Keratinocyte (primary cell): ENCODE measurements at regions not wholly inside any gene's neighbourhood (a gene's known extent, or its start where the extent isn't known, plus 50 kb on each side); places are given as distances from the start of the nearest gene placed in this dataset.

Source experiments
- DNase-seq: peaks from one replicate; pipeline ENCODE4 v3.0.0-alpha.2; 2011; ENCODE audit warnings: low read depth, missing footprints, low spot score
- FAIRE-seq: peaks from 2 replicates; lab custom pipeline; 2011; peaks lifted over from hg19 to GRCh38; lab: Jason Lieb, UNC
- H2AFZ ChIP-seq: 2 replicates; pipeline ENCODE4 v1.6.0; 2012; ENCODE audit warnings: low read length, control low read depth, inconsistent platforms; ENCODE audit not compliant: control insufficient read depth
- H3K27ac ChIP-seq: 2 replicates; pipeline ENCODE4 v1.5.1; 2011; ENCODE audit warnings: low read length; ENCODE audit not compliant: control insufficient read depth, insufficient read depth
- H3K27me3 ChIP-seq: 3 replicates; pipeline ENCODE4 v1.6.0; 2011; ENCODE audit warnings: low read length; ENCODE audit not compliant: control insufficient read depth, insufficient read depth; ENCODE audit errors: extremely low read depth
- H3K36me3 ChIP-seq, 2 experiments: 2 replicates in 1 of 2; 3 replicates in 1 of 2; pipeline ENCODE4 v1.5.1; 2011; ENCODE audit warnings: low read length in 2 of 2, mild to moderate bottlenecking in 1 of 2; ENCODE audit not compliant: control insufficient read depth in 2 of 2, insufficient read depth in 2 of 2; ENCODE audit errors: extremely low read depth in 1 of 2
- H3K4me1 ChIP-seq: 3 replicates; pipeline ENCODE4 v1.5.1; 2011; ENCODE audit warnings: low read length; ENCODE audit not compliant: control insufficient read depth, insufficient read depth; ENCODE audit errors: extremely low read depth
- H3K4me2 ChIP-seq: 3 replicates; pipeline ENCODE4 v1.6.0; 2011; ENCODE audit warnings: low read depth, low read length; ENCODE audit not compliant: control insufficient read depth, insufficient read depth; ENCODE audit errors: extremely low read depth
- H3K4me3 ChIP-seq, 3 experiments: fragments of 200-600 bp in 1 of 3; sonication (generic) in 1 of 3; 2 replicates in 2 of 3; 3 replicates in 1 of 3; pipeline ENCODE4 v1.5.1; 2011 to 2016; ENCODE audit warnings: low read length in 3 of 3, mild to moderate bottlenecking in 3 of 3, control low read depth in 2 of 3, inconsistent platforms in 1 of 3, low read depth in 1 of 3, mixed read lengths in 1 of 3, mixed run types in 1 of 3, moderate library complexity in 1 of 3; ENCODE audit not compliant: control insufficient read depth in 2 of 3, insufficient read depth in 2 of 3; ENCODE audit errors: extremely low read depth in 1 of 3
- H3K79me2 ChIP-seq: 2 replicates; pipeline ENCODE4 v1.6.0; 2012; ENCODE audit warnings: low read length; ENCODE audit not compliant: control insufficient read depth, insufficient read depth
- H3K9ac ChIP-seq: 3 replicates; pipeline ENCODE4 v1.6.0; 2011; ENCODE audit warnings: low read length; ENCODE audit not compliant: control insufficient read depth, insufficient read depth; ENCODE audit errors: extremely low read depth
- H3K9me1 ChIP-seq: 3 replicates; pipeline ENCODE4 v1.6.0; 2011; ENCODE audit warnings: low read length; ENCODE audit not compliant: control insufficient read depth, insufficient read depth; ENCODE audit errors: extremely low read depth
- H3K9me3 ChIP-seq: 2 replicates; pipeline ENCODE4 v1.5.1; 2012; ENCODE audit warnings: low read depth, low read length; ENCODE audit not compliant: control insufficient read depth
- H4K20me1 ChIP-seq: 3 replicates; pipeline ENCODE4 v1.6.0; 2011; ENCODE audit warnings: low read length; ENCODE audit not compliant: control insufficient read depth, insufficient read depth; ENCODE audit errors: extremely low read depth
- CTCF ChIP-seq, 3 experiments: IDR thresholded peaks in 1 of 3; conservative IDR thresholded peaks in 1 of 3; optimal IDR thresholded peaks in 1 of 3; 2 replicates in 2 of 3; 3 replicates in 1 of 3; pipeline versions ENCODE3 to v1.5.1; 2011; ENCODE audit warnings: low read length in 3 of 3, mild to moderate bottlenecking in 3 of 3, moderate library complexity in 2 of 3, control low read depth in 1 of 3, inconsistent platforms in 1 of 3; ENCODE audit not compliant: insufficient read depth in 2 of 3; ENCODE audit errors: extremely low read depth in 1 of 3
- EZH2 ChIP-seq: IDR thresholded peaks from one replicate; pipeline ENCODE4 v1.6.1; 2012; ENCODE audit warnings: inconsistent platforms, mild to moderate bottlenecking, low read length, moderate library complexity
- dilution Hi-C: fragments of 300-500 bp; cut with MboI; formaldehyde crosslinking; loops from one replicate; pipeline ENCODE4 v1.7.0; 2020; ENCODE audit warnings: low sequenced_read_pairs; ENCODE audit not compliant: extremely low pct_ligation_motif_present

- H3K9me1 ChIP-seq: no peaks in the 10 kb centered on the region
- dilution Hi-C loops: no loop called here
Observed at GRCh38 chr11:110878513-110878912, 166.3 kb upstream of the ARHGAP20 start.

GRCh38 chr11:110874437-110875030 is 162.3 kb upstream of the ARHGAP20 start:
- no peak overlapping the region for H3K4me3 ChIP-seq
- dilution Hi-C loops: no loop called here
- H4K20me1 ChIP-seq: no peaks in the 10 kb centered on the region
- H3K79me2 ChIP-seq: no peaks in the 10 kb centered on the region
- FAIRE-seq (no peak), DNase-seq (no peak)
- H3K9me1 ChIP-seq: no peaks in the 10 kb centered on the region
- H2AFZ ChIP-seq: no peak overlapping the region
- no peaks in the 10 kb centered on the region for H3K4me1 ChIP-seq
- TF ChIP-seq CTCF (optimal IDR thresholded peaks at IDR 0.05 in 1 of 3, IDR thresholded peaks at IDR 0.05 in 1 of 3, conservative IDR thresholded peaks at IDR 0.05 in 1 of 3; ENCODE audit: extremely low read depth in 1 of 3, insufficient read depth in 2 of 3, low read length in 3 of 3) (no peak), EZH2 (no peak)
- H3K9ac ChIP-seq: no peak overlapping the region
- no peak overlapping the region for H3K4me2 ChIP-seq
- H3K27ac ChIP-seq: no peak overlapping the region
- H3K27me3 ChIP-seq: peaks cover 12% of the 10 kb centered on the region
- H3K9me3 ChIP-seq: no peaks in the 10 kb centered on the region
- no peaks in the 10 kb centered on the region for H3K36me3 ChIP-seq

More at GRCh38 chr11:110878513-110878912, 166.3 kb upstream of the ARHGAP20 start:
- TF ChIP-seq EZH2 (no peak), CTCF (optimal IDR thresholded peaks at IDR 0.05 in 1 of 3, IDR thresholded peaks at IDR 0.05 in 1 of 3, conservative IDR thresholded peaks at IDR 0.05 in 1 of 3; ENCODE audit: extremely low read depth in 1 of 3, insufficient read depth in 2 of 3, low read length in 3 of 3) (no peak)
- H3K4me3 ChIP-seq: no peak overlapping the region
- no peaks in the 10 kb centered on the region for H4K20me1 ChIP-seq
- H3K27me3 ChIP-seq: peaks cover 9% of the 10 kb centered on the region
- no peaks in the 10 kb centered on the region for H3K79me2 ChIP-seq
- H3K4me1 ChIP-seq: no peaks in the 10 kb centered on the region
- no peak overlapping the region for H2AFZ ChIP-seq
- no peak overlapping the region for H3K4me2 ChIP-seq
- FAIRE-seq: no peak
- no peaks in the 10 kb centered on the region for H3K9me3 ChIP-seq
- no peak for DNase-seq
- H3K36me3 ChIP-seq: no peaks in the 10 kb centered on the region
- no peak overlapping the region for H3K27ac ChIP-seq
- H3K9ac ChIP-seq: no peak overlapping the region
